Upper lobe of left lung (tissue), 4 donors: ENCODE measurements at regions not wholly inside any gene's neighbourhood (a gene's known extent, or its start where the extent isn't known, plus 50 kb on each side); places are given as distances from the start of the nearest gene placed in this dataset.

Source experiments
- POLR2AphosphoS5 ChIP-seq, 2 donors: sonication (generic); formaldehyde crosslinking; IDR thresholded peaks; one replicate each; pipeline ENCODE4 v1.5.1; 2017; ENCODE audit warnings: antibody characterized with exemption in 2 of 2
- TF ChIP-seq, protein P1 (sequence below), 6 experiments: fragments of 450-650 bp in 4 of 6; fragments of 200-600 bp in 2 of 6; sonication (generic) in 2 of 6; IDR thresholded peaks; one replicate each; pipeline ENCODE4 v1.5.1; 2016 to 2019; ENCODE audit warnings: antibody characterized with exemption in 6 of 6

DNA sequence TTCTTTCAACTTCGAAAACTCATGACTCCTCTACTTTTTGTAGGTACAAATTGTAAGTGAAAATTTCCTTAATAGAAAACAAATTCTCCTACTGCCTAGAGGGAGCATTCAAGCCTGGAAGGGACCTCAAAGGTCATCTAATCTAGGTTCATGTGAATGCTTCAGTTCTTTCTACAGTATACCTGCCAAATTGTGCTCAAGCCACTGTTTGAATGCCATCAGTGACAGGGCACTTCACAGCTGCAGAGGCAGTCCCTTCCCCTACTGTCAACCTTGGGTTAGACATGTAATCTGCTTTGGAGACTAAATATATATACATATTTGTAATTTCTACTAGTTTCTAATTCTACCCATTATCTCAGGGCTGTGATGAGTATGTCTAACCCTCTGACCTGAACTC lies 681.3 kb upstream of the CDH2 start:
- TF ChIP-seq POLR2AphosphoS5 (IDR thresholded peaks at IDR 0.05) = no peak
- TF ChIP-seq, protein P1, sequence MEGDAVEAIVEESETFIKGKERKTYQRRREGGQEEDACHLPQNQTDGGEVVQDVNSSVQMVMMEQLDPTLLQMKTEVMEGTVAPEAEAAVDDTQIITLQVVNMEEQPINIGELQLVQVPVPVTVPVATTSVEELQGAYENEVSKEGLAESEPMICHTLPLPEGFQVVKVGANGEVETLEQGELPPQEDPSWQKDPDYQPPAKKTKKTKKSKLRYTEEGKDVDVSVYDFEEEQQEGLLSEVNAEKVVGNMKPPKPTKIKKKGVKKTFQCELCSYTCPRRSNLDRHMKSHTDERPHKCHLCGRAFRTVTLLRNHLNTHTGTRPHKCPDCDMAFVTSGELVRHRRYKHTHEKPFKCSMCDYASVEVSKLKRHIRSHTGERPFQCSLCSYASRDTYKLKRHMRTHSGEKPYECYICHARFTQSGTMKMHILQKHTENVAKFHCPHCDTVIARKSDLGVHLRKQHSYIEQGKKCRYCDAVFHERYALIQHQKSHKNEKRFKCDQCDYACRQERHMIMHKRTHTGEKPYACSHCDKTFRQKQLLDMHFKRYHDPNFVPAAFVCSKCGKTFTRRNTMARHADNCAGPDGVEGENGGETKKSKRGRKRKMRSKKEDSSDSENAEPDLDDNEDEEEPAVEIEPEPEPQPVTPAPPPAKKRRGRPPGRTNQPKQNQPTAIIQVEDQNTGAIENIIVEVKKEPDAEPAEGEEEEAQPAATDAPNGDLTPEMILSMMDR (IDR thresholded peaks at IDR 0.05) = no peak
